NCI-H345 (cell line): ENCODE measurements at regions not wholly inside any gene's neighbourhood (a gene's known extent, or its start where the extent isn't known, plus 50 kb on each side); places are given as distances from the start of the nearest gene placed in this dataset.

Experiments used
- DNase-seq: peaks from one replicate; lab custom pipeline; 2025; lab: John Stamatoyannopoulos, UW

GRCh38 chr6:209432-210103 is 82.7 kb upstream of the DUSP22 start:
- DNase-seq, result no peak

GRCh38 chr6:210104-210456 is 82.2 kb upstream of the DUSP22 start:
- no peak for DNase-seq

- DNase-seq, result no peak
Observed at GRCh38 chr6:210778-211374, 81.4 kb upstream of the DUSP22 start.

GRCh38 chr6:211871-212497 is 80.3 kb upstream of the DUSP22 start:
- no peak for DNase-seq

GRCh38 chr6:213284-213683 is 79.0 kb upstream of the DUSP22 start:
- no peak for DNase-seq

- DNase-seq, result no peak
Observed at GRCh38 chr6:214428-214827, 77.9 kb upstream of the DUSP22 start.

GRCh38 chr6:215335-216034 is 76.8 kb upstream of the DUSP22 start:
- DNase-seq, result peak; percentile 24

- DNase-seq, result no peak
Observed at GRCh38 chr6:217048-217659, 75.1 kb upstream of the DUSP22 start.

GRCh38 chr6:218153-219018 is 73.9 kb upstream of the DUSP22 start:
- no peak for DNase-seq

GRCh38 chr6:219019-219570 is 73.2 kb upstream of the DUSP22 start:
- no peak for DNase-seq

GRCh38 chr6:219641-220198 is 72.6 kb upstream of the DUSP22 start:
- no peak for DNase-seq

GRCh38 chr6:220312-220711 is 72.0 kb upstream of the DUSP22 start:
- DNase-seq, result no peak

GRCh38 chr6:220721-221475 is 71.4 kb upstream of the DUSP22 start:
- DNase-seq, result no peak

- no peak for DNase-seq
Observed at GRCh38 chr6:221531-222349, 70.5 kb upstream of the DUSP22 start.

GRCh38 chr6:222468-222867 is 69.8 kb upstream of the DUSP22 start:
- no peak for DNase-seq

GRCh38 chr6:223136-223535 is 69.2 kb upstream of the DUSP22 start:
- no peak for DNase-seq

- DNase-seq, result peak; percentile 23
Observed at GRCh38 chr6:223763-224162, 68.5 kb upstream of the DUSP22 start.

- DNase-seq, result no peak
Observed at GRCh38 chr6:224350-224749, 67.9 kb upstream of the DUSP22 start.

GRCh38 chr6:225121-225721 is 67.1 kb upstream of the DUSP22 start:
- DNase-seq, result no peak
